ENCODE measurements at regions not wholly inside any gene's neighbourhood (a gene's known extent, or its start where the extent isn't known, plus 50 kb on each side); places are given as distances from the start of the nearest gene placed in this dataset.

- no peaks in the 10 kb centered on the region for H3K9me2 ChIP-seq
- H2AFZ ChIP-seq (ENCODE audit: low read depth), result no peak overlapping the region
- no peak overlapping the region for H3K4me3 ChIP-seq (ENCODE audit: low read depth in 2 of 2, low read length in 1 of 2)
- no peaks in the 10 kb centered on the region for H3K79me2 ChIP-seq (ENCODE audit: insufficient read depth)
- no peaks in the 10 kb centered on the region for H3K9me3 ChIP-seq
- 16% methylated on average over 2 of the region's 2 CpGs for WGBS (ENCODE audit: low lambda C conversion rate)
- no peaks in the 10 kb centered on the region for H3K4me1 ChIP-seq (ENCODE audit: control insufficient read depth in 1 of 2, insufficient read depth in 2 of 2, low read depth in 1 of 2, low read length in 1 of 2)
- TF ChIP-seq RCOR1 (IDR thresholded peaks at IDR 0.05; ENCODE audit: low read length) (no peak), CHD2 (IDR thresholded peaks at IDR 0.05; ENCODE audit: low read length, partially characterized antibody) (no peak), REST (IDR thresholded peaks at IDR 0.05; ENCODE audit: low read depth, low read length) (peak; percentile 30; the same call in 1 of the 2 replicates), POLR2AphosphoS5 (IDR thresholded peaks at IDR 0.05; ENCODE audit: low read depth, low read length) (no peak), NRF1 (IDR thresholded peaks at IDR 0.05; ENCODE audit: low read depth, low read length) (no peak), SIN3A (IDR thresholded peaks at IDR 0.05; ENCODE audit: borderline replicate concordance, low read depth, low read length) (no peak), RAD21 (IDR thresholded peaks at IDR 0.05; ENCODE audit: low read length) (no peak), SMC3 (IDR thresholded peaks at IDR 0.05; ENCODE audit: low read depth, low read length) (no peak)
- ChIA-PET POLR2A (no interaction called here), CTCF (no interaction called here)
- no peaks in the 10 kb centered on the region for H3K27me3 ChIP-seq (ENCODE audit: insufficient read depth)
- H3K9ac ChIP-seq, result no peak overlapping the region
- H3K27ac ChIP-seq (ENCODE audit: low read depth in 2 of 2, low read length in 1 of 2), result no peak overlapping the region
- H3K4me2 ChIP-seq, result no peak overlapping the region
- no peak for DNase-seq
- H3K36me3 ChIP-seq (replicated peaks in 1 of 2; ENCODE audit: control insufficient read depth in 1 of 2, insufficient read depth in 2 of 2, low read length in 1 of 2), result no peaks in the 10 kb centered on the region
- H4K20me1 ChIP-seq (ENCODE audit: insufficient read depth), result no peaks in the 10 kb centered on the region
- no peaks in the 10 kb centered on the region for H3F3A ChIP-seq (replicated peaks; ENCODE audit: insufficient read depth)
Observed at GRCh38 chr2:153096272-153096671, 377.9 kb downstream of the ARL6IP6 start.

DNA sequence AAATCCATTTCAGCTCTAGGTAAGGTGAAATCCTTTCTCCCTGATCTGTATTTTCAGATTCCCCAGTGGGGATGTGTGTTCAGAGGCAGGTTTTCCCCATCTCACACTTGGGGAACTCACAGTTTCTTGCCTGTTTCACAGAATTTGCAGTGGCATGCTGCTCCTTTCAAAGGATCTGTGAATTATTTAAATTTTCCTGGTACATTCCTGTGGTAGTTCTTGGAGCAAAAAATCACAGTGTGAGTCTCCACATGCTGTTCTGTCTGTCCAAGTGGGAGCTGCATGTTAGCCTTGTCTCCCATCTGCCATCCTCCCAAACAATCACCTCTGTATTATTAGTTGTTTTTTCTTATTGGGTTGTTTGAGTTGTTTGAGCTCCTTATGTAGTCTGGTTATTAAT lies 372.9 kb downstream of the ARL6IP6 start:
- no peaks in the 10 kb centered on the region for H3F3A ChIP-seq (replicated peaks; ENCODE audit: insufficient read depth)
- no peak for TF ChIP-seq TAF1 (IDR thresholded peaks at IDR 0.05; ENCODE audit: borderline replicate concordance, low read depth, low read length)
- no peak for TF ChIP-seq JUND (IDR thresholded peaks at IDR 0.05)
- TF ChIP-seq REST (IDR thresholded peaks at IDR 0.05; ENCODE audit: low read depth, low read length), result no peak
- no peak for TF ChIP-seq RAD21 (IDR thresholded peaks at IDR 0.05; ENCODE audit: low read length)
- TF ChIP-seq TCF12 (IDR thresholded peaks at IDR 0.05), result no peak
- TF ChIP-seq, protein P1, sequence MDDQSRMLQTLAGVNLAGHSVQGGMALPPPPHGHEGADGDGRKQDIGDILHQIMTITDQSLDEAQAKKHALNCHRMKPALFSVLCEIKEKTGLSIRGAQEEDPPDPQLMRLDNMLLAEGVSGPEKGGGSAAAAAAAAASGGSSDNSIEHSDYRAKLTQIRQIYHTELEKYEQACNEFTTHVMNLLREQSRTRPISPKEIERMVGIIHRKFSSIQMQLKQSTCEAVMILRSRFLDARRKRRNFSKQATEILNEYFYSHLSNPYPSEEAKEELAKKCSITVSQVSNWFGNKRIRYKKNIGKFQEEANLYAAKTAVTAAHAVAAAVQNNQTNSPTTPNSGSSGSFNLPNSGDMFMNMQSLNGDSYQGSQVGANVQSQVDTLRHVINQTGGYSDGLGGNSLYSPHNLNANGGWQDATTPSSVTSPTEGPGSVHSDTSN (IDR thresholded peaks at IDR 0.05), result no peak
- TF ChIP-seq FOXJ3 (CRISPR knock-in tag; IDR thresholded peaks at IDR 0.05), result no peak
- no peak for TF ChIP-seq USF1 (IDR thresholded peaks at IDR 0.05; ENCODE audit: borderline replicate concordance, low read depth)
- TF ChIP-seq FOSL2 (IDR thresholded peaks at IDR 0.05; ENCODE audit: borderline replicate concordance, low read depth), result no peak
- TF ChIP-seq EZH2phosphoT487 (IDR thresholded peaks at IDR 0.05; ENCODE audit: borderline replicate concordance, low read depth), result no peak
- no peak for TF ChIP-seq TEAD4 (IDR thresholded peaks at IDR 0.05; ENCODE audit: borderline replicate concordance, insufficient read depth)
- TF ChIP-seq YY1 (IDR thresholded peaks at IDR 0.05; ENCODE audit: low read depth), result no peak
- TF ChIP-seq POLR2AphosphoS5 (IDR thresholded peaks at IDR 0.05; ENCODE audit: low read depth, low read length), result no peak

More for the DNA sequence above, 372.9 kb downstream of the ARL6IP6 start:
- no peaks in the 10 kb centered on the region for H3K79me2 ChIP-seq (ENCODE audit: insufficient read depth)
- no peaks in the 10 kb centered on the region for H3K36me3 ChIP-seq (replicated peaks in 1 of 2; ENCODE audit: control insufficient read depth in 1 of 2, insufficient read depth in 2 of 2, low read length in 1 of 2)
- CTCF ChIA-PET, result interaction anchor here (1.6 kb wide), 1 partner anchor 37 kb away, joined by 3 read pairs; no protein-coding TSS in a partner anchor
- no peaks in the 10 kb centered on the region for H3K4me1 ChIP-seq (ENCODE audit: control insufficient read depth in 1 of 2, insufficient read depth in 2 of 2, low read depth in 1 of 2, low read length in 1 of 2)
- no peak overlapping the region for H3K4me2 ChIP-seq
- no peak overlapping the region for H3K9ac ChIP-seq
- H3K27ac ChIP-seq (ENCODE audit: low read depth in 2 of 2, low read length in 1 of 2), result no peak overlapping the region
- no peaks in the 10 kb centered on the region for H4K20me1 ChIP-seq (ENCODE audit: insufficient read depth)
- no peak overlapping the region for H3K4me3 ChIP-seq (ENCODE audit: low read depth in 2 of 2, low read length in 1 of 2)
- no peaks in the 10 kb centered on the region for H3K27me3 ChIP-seq (ENCODE audit: insufficient read depth)
- POLR2A ChIA-PET, result no interaction called here
- no peak for DNase-seq
- H2AFZ ChIP-seq (ENCODE audit: low read depth), result no peak overlapping the region
- H3K9me3 ChIP-seq, result no peaks in the 10 kb centered on the region
- no peaks in the 10 kb centered on the region for H3K9me2 ChIP-seq
